ENCODE measurements at regions not wholly inside any gene's neighbourhood (a gene's known extent, or its start where the extent isn't known, plus 50 kb on each side); places are given as distances from the start of the nearest gene placed in this dataset.
A peak's percentile ranks its signal among the peaks of the same experiment; 100 is the strongest.

- ATAC-seq (ENCODE audit: low read depth), result peak; percentile 12; the same call in 1 of the 2 replicates
- no peaks in the 10 kb centered on the region for H4K20me1 ChIP-seq (ENCODE audit: insufficient read depth, low read length)
- H3K4ac ChIP-seq (ENCODE audit: low read depth, low read length), result peak overlapping the region; percentile 23
- H4K5ac ChIP-seq (ENCODE audit: low read depth, low read length), result 0 out of 2 replicates have a peak overlapping the region, but pooled peaks have one; percentile 43
- H2BK15ac ChIP-seq (ENCODE audit: low read depth, low read length), result peak overlapping the region; percentile 45; the same call in 1 of the 3 replicates
- dilution Hi-C loops (cut with HindIII; ENCODE audit: low sequenced_read_pairs, unreplicated experiment) (no loop called here), in situ Hi-C loops (cut with MboI; ENCODE audit: low sequenced_read_pairs) (no loop called here), intact Hi-C loops (cut with micrococcal nuclease) (loop anchor here (5.0 kb wide), 1 partner anchor 43 kb away; no protein-coding TSS in a partner anchor)
- H3K4me3 ChIP-seq (ENCODE audit: insufficient read depth, low read depth, low read length), result no peak overlapping the region
- H3K56ac ChIP-seq (ENCODE audit: extremely low read depth, insufficient read depth, low read length), result no peak overlapping the region
- no peak overlapping the region for H3K23ac ChIP-seq (ENCODE audit: low read depth, low read length)
- no peak overlapping the region for H3K9ac ChIP-seq (ENCODE audit: low read depth, low read length)
- DNase-seq, result peak; percentile 53
- WGBS, 2 experiments (ENCODE audit: extremely low coverage in 2 of 2, insufficient read length in 1 of 2), result no CpG with 5 or more reads among the region's 4 CpGs
- no peaks in the 10 kb centered on the region for H3K27me3 ChIP-seq (ENCODE audit: control insufficient read depth, insufficient read depth, low read length)
- H3K9me1 ChIP-seq (ENCODE audit: insufficient read depth, low read length), result 0 out of 2 replicates have a peak, but pooled peaks cover 8% of the 10 kb centered on the region
- H3K79me1 ChIP-seq (ENCODE audit: low read depth in 1 of 2, low read length in 2 of 2), result peaks cover 0 to 13% of the 10 kb centered on the region in 2 experiments; a peak in 2 of 4 replicates
- H2BK20ac ChIP-seq (ENCODE audit: low read depth, low read length), result peak overlapping the region; percentile 30; the same call in 1 of the 2 replicates
- peak overlapping the region; percentile 59 for H2BK120ac ChIP-seq (ENCODE audit: low read depth, low read length)
- H4K91ac ChIP-seq (ENCODE audit: insufficient read depth, low read depth, low read length), result peak overlapping the region; percentile 41; the same call in 1 of the 2 replicates
- no TSS peak for BruUV-seq (replicated peaks)
- H3K27ac ChIP-seq (ENCODE audit: insufficient read depth, low read length), result no peak overlapping the region
- peak overlapping the region; percentile 24; the same call in 1 of the 2 replicates for H3K14ac ChIP-seq (replicated peaks; ENCODE audit: low read depth, low read length)
- peak overlapping the region in 1 of 2 experiments; percentile 67; a peak in 1 of 4 replicates for H4K8ac ChIP-seq (ENCODE audit: low read depth in 2 of 2, low read length in 2 of 2)
- POLR2A ChIA-PET (ENCODE audit: unreplicated experiment), result interaction anchor here (1.0 kb wide), 1 partner anchor 86 kb away, joined by 3 read pairs; no protein-coding TSS in a partner anchor
- H3K9me3 ChIP-seq (ENCODE audit: control insufficient read depth, insufficient read depth, low read length), result no peaks in the 10 kb centered on the region
- peak overlapping the region; percentile 2 for H3K4me2 ChIP-seq (ENCODE audit: low read depth, low read length)
- CTCF ChIA-PET, result interaction anchor here (0.6 kb wide), 1 partner anchor 68 kb away, joined by 3 read pairs; no protein-coding TSS in a partner anchor
- TF ChIP-seq RCOR1 (IDR thresholded peaks at IDR 0.05; ENCODE audit: insufficient replicate concordance, low read length), result no peak
- no peak for TF ChIP-seq RFX5 (IDR thresholded peaks at IDR 0.05; ENCODE audit: low read depth, low read length)
- no peak for TF ChIP-seq FOS (IDR thresholded peaks at IDR 0.05; ENCODE audit: low read depth, low read length)
- no peak for TF ChIP-seq MXI1 (IDR thresholded peaks at IDR 0.05; ENCODE audit: borderline replicate concordance, low read depth, low read length)
- TF ChIP-seq, protein P1, sequence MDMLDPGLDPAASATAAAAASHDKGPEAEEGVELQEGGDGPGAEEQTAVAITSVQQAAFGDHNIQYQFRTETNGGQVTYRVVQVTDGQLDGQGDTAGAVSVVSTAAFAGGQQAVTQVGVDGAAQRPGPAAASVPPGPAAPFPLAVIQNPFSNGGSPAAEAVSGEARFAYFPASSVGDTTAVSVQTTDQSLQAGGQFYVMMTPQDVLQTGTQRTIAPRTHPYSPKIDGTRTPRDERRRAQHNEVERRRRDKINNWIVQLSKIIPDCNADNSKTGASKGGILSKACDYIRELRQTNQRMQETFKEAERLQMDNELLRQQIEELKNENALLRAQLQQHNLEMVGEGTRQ (IDR thresholded peaks at IDR 0.05; ENCODE audit: low read depth, low read length), result no peak
- TF ChIP-seq SMC3 (IDR thresholded peaks at IDR 0.05; ENCODE audit: low read depth, low read length), result no peak
- no peak for TF ChIP-seq MAFK (IDR thresholded peaks at IDR 0.05; ENCODE audit: low read depth, low read length)
- no peak for TF ChIP-seq CEBPB (IDR thresholded peaks at IDR 0.05; ENCODE audit: low read depth, low read length)
- TF ChIP-seq RAD21 (IDR thresholded peaks at IDR 0.05; ENCODE audit: low read length), result no peak
- TF ChIP-seq BHLHE40 (IDR thresholded peaks at IDR 0.05; ENCODE audit: low read depth, low read length), result no peak
- TF ChIP-seq, protein P2, sequence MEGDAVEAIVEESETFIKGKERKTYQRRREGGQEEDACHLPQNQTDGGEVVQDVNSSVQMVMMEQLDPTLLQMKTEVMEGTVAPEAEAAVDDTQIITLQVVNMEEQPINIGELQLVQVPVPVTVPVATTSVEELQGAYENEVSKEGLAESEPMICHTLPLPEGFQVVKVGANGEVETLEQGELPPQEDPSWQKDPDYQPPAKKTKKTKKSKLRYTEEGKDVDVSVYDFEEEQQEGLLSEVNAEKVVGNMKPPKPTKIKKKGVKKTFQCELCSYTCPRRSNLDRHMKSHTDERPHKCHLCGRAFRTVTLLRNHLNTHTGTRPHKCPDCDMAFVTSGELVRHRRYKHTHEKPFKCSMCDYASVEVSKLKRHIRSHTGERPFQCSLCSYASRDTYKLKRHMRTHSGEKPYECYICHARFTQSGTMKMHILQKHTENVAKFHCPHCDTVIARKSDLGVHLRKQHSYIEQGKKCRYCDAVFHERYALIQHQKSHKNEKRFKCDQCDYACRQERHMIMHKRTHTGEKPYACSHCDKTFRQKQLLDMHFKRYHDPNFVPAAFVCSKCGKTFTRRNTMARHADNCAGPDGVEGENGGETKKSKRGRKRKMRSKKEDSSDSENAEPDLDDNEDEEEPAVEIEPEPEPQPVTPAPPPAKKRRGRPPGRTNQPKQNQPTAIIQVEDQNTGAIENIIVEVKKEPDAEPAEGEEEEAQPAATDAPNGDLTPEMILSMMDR (conservative IDR thresholded peaks at IDR 0.05; ENCODE audit: low read depth, low read length), result no peak
- no peak overlapping the region for H2AK9ac ChIP-seq (replicated peaks; ENCODE audit: low read depth, low read length, poor library complexity)
- H3K36me3 ChIP-seq (ENCODE audit: control insufficient read depth, insufficient read depth, low read length), result no peaks in the 10 kb centered on the region
- peak overlapping the region; percentile 25; the same call in 1 of the 2 replicates for H2AK5ac ChIP-seq (ENCODE audit: low read depth, low read length)
- peak overlapping the region; percentile 36 for H2AFZ ChIP-seq (replicated peaks; ENCODE audit: low read length, poor library complexity)
- peaks cover 5% of the 10 kb centered on the region for H3K4me1 ChIP-seq (ENCODE audit: control insufficient read depth, insufficient read depth, low read length)
- H2BK5ac ChIP-seq (ENCODE audit: low read depth, low read length, poor library complexity, severe bottlenecking), result peak overlapping the region; percentile 36
- peak overlapping the region; percentile 56; the same call in 1 of the 2 replicates for H3K18ac ChIP-seq (ENCODE audit: low read depth, low read length)
Observed at GRCh38 chr20:53824779-53825178, 231.1 kb upstream of the ZNF217 start.

All from IMR-90 (cell line).